DMS153 (cell line): ENCODE measurements at regions not wholly inside any gene's neighbourhood (a gene's known extent, or its start where the extent isn't known, plus 50 kb on each side); places are given as distances from the start of the nearest gene placed in this dataset.

Experiments used
- DNase-seq: peaks from one replicate; lab custom pipeline; 2025; lab: John Stamatoyannopoulos, UW

DNA sequence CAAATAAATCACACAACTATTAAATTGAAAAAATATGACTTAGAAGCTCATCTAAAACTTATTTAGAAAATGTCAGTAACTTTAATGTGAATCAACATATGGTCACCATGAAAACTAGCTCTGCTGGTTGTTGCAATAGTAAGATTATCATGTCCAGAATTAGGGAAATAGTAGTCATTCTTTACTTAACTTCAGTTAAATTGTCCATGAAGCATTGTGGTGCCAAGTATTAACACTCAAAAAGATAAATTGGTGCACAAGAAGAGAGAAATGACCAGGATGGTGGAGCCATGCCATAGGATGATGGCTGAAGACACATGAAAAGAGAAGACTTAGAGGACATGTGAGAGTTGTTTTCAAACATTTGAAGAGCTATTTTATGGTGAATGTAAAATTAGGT lies 130.2 kb upstream of the PTGFR start:
- no peak for DNase-seq

- DNase-seq: no peak
These were observed 123.1 kb upstream of the PTGFR start for GRCh38 chr1:78367700-78368099.

GRCh38 chr1:78369546-78369945 lies 121.2 kb upstream of the PTGFR start:
- DNase-seq: no peak

- DNase-seq: no peak
These were observed 120.4 kb upstream of the PTGFR start for GRCh38 chr1:78370356-78370755.

GRCh38 chr1:78370779-78371482 lies 119.8 kb upstream of the PTGFR start:
- no peak for DNase-seq

DNA sequence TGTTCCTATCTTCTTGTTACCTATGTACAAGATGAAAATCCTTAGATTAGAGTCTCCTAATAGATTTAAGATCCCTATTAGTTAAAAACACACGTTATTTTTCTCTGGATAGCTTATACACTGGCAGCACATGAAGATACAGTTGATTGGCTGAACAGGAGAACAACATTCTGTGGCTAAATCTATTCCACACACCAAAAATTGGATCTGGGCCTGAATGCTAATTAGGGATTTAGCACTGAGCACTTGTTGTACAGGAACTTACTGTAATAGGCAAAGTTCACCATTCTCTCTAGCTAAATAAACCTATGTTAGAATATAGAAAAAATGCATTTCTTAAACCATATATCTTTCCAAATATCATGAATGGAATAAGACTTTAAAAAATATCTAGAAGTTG lies 117.1 kb upstream of the PTGFR start:
- no peak for DNase-seq

DNA sequence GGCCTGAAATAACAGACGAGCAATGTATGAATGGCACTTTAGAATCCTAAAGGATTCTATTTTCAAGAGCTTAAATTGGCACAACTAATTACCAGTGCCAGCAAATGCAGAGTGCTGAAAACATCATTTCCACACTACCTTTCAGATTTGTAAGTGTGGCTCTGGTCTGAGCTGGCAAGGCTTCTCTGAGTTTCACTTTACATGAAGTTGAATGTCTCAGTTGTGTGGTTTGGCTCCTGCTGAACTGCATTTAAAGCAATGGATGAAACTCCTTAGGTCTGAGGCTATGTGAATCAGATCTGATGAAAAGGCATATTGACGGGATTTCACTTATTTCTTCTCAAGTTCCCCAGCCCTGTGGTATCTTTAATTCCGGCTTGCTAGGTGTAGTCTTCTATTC lies 114.8 kb upstream of the PTGFR start:
- no peak for DNase-seq

- no peak for DNase-seq
These were observed 113.3 kb upstream of the PTGFR start for GRCh38 chr1:78377356-78377928.

DNA sequence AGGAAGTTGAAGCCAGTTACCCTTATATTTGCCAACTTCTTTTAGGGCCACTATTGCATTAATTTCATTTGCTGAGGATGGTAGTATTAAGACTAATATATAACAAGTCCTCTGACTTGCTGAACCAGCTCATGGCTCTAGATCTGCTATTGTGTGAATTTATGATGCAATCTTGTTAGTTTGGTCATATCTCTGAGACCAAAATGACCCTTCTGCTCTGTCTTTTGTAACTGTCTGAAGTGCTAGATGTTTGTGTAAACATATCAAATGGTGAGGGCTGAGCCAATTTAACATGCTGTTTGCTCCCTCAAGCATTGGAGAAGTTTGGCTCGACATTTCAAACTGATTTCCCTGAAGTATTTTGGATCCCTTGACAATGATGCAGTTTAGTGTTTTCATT lies 106.9 kb upstream of the PTGFR start:
- no peak for DNase-seq

GRCh38 chr1:78385744-78386462 lies 104.9 kb upstream of the PTGFR start:
- no peak for DNase-seq

DNA sequence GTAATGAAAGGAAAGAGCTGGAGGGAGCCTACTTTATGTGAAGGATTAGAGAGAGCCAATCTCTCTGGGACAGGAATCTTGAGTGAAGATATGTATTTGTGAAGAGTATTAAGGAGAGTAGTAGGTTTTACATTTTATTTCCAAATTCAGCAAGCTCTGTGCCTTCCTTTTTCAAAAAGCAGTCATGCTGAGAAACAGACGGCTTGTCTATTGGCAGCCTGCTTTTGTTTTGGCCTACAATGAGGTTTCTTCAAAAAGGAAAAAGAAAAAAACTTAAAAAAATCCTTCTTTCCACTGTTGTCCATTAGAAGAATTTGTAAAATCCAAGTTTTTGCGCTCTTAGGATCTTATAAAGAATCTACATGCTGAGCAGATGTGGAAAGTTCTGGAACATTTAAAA lies 103.6 kb upstream of the PTGFR start:
- no peak for DNase-seq

DNA sequence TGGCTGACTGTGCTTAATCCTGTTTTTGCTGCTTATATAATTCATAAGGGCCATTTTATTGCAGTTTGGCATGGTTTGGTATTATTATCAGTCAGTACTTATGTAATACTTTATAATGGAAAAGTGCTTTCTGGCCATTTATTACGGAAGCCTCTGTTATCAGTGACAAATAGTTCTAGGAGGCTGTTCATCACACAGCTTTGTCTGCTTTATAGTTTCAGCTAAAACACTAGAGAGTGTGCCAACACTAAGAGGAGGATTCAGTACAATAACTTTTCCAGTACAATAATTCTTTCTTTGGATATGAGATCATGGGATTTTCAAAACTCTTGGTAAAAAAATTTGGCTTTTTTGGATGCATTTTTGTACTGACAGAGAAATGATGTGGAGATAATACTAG lies 102.9 kb upstream of the PTGFR start:
- no peak for DNase-seq

- no peak for DNase-seq
These were observed 102.5 kb upstream of the PTGFR start for GRCh38 chr1:78388275-78388674.

GRCh38 chr1:78401148-78401547 lies 89.6 kb upstream of the PTGFR start:
- no peak for DNase-seq

DNA sequence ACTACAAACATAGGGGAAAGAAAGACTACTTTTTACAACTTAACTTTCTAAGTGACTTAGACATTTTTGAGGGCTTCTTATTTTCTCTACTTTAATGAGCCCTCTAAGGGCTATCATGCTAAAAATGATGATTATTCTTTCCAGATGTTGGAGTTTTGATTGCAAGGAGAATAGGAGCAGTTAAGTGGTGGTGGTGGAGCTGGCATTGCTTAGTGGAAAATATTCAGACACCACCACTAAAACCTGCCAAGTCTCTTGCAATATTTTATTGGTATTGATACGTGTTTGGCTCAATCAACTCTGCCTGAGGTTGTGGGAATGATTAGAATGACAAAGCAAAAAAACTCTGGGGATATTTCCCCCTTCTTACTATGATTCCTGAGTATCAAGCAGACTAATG lies 82.6 kb upstream of the PTGFR start:
- DNase-seq: no peak

DNA sequence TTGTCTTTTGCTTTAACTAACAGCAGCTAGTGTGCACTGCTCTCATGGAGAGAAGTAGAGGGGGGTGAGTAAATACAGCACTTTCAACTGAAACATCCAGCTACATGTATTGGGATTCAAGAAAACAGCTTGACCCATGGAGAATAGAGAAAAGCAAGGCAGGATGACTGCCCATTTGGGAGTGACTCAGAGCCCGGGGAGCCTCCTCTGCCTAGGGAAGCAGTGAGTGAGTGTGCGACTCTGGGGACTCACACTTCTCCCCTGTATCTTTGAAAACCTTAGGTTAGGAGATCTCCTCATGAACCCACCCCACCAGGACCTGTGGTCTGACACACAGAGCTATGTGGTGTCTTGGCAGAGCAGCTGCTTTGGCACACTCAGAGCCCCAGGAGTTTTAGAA lies 82.0 kb upstream of the PTGFR start:
- DNase-seq: no peak

GRCh38 chr1:78410643-78411042 lies 80.1 kb upstream of the PTGFR start:
- no peak for DNase-seq

GRCh38 chr1:78411707-78412106 lies 79.1 kb upstream of the PTGFR start:
- no peak for DNase-seq

DNA sequence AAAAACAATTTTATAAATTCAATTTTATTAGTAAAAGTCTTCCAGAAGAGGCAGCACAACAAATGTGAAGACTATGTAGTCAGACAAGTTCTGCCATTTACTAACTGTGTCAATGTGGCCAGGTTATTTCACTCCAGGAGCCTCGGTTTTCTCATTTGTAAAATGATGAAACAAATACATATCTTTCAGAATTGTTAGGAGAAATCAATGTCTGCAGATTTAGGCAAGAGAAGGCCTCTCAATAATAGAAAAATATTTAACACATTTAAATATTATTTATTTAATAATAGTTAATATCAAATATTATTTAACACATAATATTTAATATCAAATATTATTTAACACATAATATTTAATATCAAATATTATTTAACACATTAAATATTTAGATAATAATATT lies 75.6 kb upstream of the PTGFR start:
- DNase-seq: no peak

GRCh38 chr1:78419309-78419708 lies 71.5 kb upstream of the PTGFR start:
- DNase-seq: no peak

DNA sequence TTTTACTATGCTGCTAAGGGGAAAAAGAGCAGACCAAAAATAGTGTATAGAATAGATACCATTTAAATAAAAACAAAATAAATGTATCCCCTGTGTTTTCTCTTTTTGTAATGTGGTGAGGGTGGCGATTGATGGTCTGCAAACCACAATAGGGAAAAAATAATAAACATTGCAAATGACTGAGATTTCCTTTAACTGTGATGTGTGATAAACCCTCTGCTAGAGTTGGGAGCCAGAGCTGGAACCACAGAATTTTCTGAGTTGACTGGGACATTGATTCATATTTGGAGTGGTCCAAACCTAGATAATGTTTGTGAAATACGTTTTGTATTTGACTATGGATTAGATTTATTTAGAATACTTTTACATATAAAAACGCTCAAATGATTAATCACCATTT lies 70.6 kb upstream of the PTGFR start:
- DNase-seq: no peak

- no peak for DNase-seq
These were observed 70.1 kb upstream of the PTGFR start for GRCh38 chr1:78420688-78421087.

GRCh38 chr1:78424720-78425119 lies 66.1 kb upstream of the PTGFR start:
- no peak for DNase-seq

- DNase-seq: no peak
These were observed 64.4 kb upstream of the PTGFR start for GRCh38 chr1:78426408-78426807.
